ENCODE measurements at regions not wholly inside any gene's neighbourhood (a gene's known extent, or its start where the extent isn't known, plus 50 kb on each side); places are given as distances from the start of the nearest gene placed in this dataset.

DNA sequence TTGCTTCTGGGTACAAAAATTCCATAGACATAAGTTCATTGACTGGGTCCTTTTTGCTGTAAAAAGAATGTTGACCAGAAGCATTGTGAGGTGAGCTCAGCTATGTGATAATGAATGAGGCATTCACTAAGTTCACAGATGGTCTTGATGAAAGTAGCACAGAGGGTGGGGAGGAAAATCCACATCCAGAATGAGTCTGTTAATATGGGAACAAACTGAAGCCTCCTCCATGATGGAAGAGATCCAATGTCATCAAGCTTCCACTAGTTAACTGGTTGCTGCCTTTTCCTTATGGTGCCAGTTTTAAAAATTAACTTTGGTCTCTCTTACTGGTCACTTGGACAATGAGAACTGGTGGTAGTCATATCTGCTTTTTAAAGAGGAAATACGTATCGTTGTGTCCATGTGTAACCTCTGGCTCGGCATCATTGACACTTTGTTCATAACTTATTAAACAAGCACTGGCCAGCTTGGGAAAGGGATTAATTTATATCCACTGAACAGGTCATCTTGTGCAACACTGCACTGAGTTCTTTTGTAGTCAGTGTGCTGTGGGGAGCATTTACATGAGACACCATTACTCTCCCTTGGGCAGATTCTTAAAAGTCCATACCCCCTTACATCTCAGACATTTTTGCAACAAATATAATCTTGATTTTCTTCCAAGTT, 88.6 kb downstream of the ADAMTS1 start:
- TF ChIP-seq POLR2A (IDR thresholded peaks at IDR 0.05) (no peak), CTCF (IDR thresholded peaks at IDR 0.05) (no peak), POLR2AphosphoS5 (IDR thresholded peaks at IDR 0.05) (no peak)

Data from stomach (tissue), 4 donors.